SHP77 treated with DMSO at 0.1 percent for 48 hours (cell line): ENCODE measurements at regions not wholly inside any gene's neighbourhood (a gene's known extent, or its start where the extent isn't known, plus 50 kb on each side); places are given as distances from the start of the nearest gene placed in this dataset.
"Not testable (repeated sequence)": the region's sequence is repeated elsewhere in the genome, so short reads cannot be mapped to it uniquely, and the experiment has no call there.

Experiments used
- DNase-seq: peaks from one replicate; lab custom pipeline; 2025; lab: John Stamatoyannopoulos, UW

DNA sequence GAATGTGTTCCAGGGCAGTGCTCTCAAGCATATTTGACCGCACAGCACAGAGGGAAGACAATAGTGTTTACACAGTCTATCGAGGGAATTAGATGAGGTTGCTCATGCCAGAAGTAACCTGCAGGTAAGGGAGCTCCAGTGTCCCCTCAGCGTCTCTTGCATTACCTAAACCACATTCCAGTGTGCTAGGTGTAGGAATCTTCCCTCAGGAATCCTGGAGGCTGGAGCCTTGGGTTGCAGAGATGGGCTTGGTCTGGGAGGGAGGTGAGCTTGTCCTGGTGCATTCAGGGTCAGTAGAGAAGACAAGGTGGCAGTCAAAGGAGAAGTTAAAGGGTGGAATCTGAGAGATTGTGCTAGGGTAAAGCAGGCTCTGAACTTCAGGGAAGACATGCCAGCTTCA is 56.3 kb downstream of the SOX14 start:
- no peak for DNase-seq

DNA sequence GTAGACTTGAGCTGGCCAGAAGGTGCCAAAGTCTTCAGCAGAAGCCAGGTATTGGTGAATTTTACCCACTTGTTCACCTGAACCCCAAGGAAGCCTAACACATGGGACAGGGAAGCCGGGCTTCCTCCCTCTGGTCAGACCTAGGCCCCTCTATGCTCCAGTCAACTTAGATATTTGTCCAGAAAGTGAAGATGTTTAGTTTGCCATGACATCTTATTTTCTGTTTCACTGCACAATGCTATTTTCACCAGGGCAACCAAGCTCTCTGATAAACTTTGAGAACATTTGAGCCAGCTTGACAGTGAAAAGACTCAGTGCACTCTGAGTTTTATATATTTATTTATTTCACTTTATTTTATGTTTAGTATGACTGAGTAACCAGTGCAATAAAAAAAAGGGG is 71.0 kb downstream of the SOX14 start:
- no peak for DNase-seq

DNA sequence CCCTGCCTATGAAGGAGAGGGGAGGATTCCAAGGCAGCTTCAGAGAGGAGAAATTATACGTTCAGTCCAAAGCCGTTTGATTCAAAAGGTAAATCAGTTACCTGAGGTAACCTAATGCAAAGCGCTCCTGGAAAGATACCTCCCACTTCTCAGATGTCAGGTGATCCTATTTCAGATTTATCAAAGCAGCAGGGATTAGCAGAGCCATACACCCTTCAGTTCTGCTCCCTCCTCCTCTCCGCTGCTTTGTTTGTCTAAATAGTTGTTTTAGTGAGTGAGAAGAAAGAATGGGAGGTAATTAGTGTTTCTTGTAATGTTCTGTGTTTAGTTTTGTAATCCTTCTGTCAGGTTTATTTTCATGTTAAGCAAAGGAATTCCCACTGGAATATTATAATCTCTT is 81.1 kb downstream of the SOX14 start:
- no peak for DNase-seq

DNA sequence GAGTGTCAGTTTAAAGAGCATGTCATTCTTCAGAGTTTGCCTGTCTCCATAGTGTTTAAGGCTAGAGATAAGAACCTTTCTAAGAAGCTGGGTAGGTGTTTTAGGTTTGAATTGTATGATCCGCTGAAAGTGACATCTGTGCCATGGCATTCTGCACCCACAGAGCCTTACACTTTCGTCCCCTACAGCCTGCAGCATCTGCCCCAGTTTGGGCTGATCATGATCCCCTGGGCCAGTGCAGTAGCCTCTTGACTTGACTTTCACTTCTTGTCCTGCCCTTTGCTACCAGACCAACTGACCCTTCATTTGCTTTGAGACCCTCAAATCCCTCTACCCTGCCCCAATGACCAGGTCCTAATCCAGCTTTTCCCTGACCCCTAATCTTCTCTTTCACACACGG is 81.6 kb downstream of the SOX14 start:
- no peak for DNase-seq

DNA sequence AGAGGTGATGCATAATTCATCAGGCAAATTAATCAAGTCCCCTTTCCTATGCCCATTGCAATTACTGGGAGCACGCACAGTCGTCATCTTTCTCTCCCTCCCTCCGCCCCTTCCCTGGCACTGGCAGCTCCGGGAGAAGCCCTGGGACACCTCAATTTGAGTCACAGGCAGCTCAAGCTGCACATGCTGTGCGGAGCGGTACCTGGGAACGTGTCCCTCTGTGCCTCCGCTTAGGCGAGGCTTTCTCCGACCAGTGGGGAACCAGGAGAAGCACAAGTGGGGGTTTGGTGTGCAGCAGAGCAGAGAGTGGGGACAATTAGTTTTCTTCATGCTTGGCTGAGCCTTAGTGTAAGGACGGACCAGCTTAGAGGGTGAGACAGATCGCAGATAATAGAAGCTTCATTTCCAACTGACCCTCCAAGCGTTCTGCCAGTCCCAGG is 88.3 kb downstream of the SOX14 start:
- no peak for DNase-seq

DNA sequence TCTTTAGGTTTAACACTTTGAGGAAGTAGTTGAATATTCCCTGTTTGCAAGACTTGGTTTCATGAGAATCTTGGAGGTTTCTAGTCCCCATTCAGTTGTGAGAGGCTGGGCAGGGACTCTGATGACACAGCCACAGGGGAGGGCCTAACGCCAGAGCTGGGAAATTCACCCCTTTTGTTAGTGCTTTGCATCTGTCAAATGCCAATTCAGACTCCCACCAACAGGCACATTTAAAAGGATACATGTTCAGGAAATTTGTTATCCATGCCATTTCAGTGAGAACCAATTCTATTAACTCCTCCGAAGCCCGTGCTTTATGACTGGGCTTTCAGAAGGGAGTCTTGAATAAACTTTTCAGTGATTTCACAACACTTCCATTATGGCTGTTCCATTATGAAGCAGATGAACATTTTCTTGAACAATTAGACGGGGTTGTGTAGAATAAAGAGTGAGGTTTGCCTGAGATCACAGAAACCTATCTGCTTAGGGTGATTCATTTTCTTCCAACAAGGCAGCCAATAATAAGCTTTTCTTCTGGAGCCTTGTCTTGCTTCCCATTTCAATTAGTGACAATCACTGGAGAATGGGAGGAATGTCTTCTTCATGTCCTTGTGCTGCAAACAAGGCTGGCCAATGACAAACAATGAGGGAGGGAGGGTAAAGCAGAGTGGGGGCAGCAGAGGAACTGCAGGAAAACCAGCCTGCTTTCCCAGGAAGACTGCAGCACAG is 90.6 kb downstream of the SOX14 start:
- no peak for DNase-seq

DNA sequence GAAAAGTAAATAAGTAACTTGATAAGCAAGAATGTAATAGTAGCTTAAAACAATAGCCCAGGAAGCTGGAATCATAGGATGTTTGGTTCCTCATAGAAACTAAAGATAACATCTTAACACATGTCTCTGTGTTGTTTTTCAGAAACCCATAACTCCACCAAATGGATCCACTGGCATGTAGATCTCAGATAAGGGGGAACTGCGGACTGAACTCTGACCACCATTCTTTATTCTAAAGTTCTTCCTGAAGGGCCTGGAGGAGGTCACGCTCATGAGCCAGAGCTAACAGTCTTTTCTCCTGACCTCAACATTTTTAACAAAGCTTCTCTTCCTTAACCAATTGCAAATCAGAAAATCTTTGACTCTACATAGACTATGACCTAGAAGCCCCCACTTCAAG is 101.9 kb downstream of the SOX14 start:
- no peak for DNase-seq

DNA sequence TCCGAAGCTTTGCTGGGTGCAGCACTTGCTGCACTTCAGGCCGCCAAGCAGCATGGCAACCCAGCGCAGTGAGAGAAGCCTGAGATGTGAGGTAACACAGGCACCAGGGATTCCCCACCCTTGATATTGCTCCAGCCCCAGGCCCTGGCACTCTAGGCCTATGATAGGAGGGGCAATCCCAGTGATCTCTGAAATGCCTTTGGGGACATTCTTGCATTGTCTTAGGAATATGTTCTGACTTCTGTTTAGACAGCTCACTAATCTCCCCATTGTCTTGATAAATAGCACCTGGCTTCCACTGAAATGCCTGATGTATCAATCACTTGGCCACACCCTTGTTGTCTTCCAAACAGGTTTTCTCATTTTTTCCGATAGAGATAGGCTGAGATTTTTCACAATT is 102.8 kb downstream of the SOX14 start:
- DNase-seq = no peak

DNA sequence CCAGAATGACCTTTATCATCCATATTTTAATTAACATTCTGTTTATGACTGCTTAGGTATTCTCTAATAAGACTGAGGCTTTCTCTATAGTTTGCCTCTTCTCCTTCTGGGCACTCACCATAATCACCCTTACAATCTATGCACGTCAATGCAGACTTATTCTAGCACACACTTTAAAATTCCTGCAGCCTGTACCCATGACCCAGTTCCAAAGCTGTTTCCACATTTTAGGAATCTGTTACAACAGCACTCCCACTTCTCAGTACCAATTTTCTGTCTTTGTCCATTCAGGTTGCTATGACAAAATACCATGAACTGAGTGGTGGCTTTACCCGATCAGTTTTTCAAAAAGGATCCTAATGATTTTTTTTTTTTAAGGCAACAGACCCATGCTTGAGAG is 103.5 kb downstream of the SOX14 start:
- no peak for DNase-seq

DNA sequence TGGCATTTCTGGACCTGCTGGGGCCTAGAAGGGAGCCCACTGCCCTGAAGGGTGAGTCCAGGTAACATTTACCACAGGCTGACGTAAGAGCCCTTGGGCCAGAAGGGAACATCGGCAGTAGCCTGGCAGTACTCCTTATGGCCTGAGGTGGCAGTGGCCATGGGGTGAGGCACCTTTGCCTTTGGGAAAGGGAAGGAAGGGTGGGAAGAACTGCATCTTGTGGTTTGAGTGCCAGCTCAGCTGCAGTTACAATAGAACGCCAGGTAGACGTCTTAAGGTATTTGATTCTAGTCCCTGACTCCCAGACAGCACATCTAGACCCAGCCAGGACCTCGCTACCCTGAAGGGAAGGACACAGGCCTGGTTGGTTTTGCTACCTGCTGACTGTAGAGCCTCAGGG is 104.9 kb downstream of the SOX14 start:
- DNase-seq = no peak

DNA sequence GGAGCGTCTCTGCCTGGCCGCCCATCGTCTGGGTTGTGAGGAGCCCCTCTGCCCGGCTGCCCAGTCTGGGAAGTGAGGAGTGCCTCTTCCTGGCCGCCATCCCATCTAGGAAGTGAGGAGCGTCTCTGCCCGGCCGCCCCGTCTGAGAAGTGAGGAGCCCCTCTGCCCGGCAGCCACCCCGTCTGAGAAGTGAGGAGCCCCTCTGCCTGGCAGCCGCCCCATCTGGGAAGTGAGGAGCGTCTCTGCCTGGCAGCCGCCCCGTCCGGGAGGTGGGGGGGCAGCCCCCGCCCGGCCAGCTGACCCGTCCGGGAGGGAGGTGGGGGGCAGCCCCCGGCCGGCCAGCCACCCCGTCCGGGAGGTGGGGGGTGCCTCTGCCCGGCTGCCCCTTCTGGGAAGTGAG is 108.5 kb downstream of the SOX14 start:
- not testable (repeated sequence) for DNase-seq

DNA sequence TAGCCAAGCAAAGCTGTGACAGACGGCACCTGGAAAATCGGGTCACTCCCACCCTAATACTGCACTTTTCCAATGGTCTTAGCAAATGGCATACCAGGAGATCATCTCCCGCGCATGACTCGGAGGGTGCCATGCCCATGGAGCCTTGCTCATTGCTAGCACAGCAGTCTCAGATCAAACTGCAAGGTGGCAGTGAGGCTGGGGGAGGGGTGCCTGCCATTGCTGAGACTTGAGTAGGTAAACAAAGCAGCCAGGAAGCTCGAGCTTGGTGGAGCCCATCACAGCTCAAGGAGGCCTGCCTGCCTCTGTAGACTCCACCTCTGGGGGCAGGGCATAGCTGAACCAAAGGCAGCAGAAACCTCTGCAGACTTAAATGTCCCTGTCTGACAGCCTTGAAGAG is 113.1 kb upstream of the CLDN18 start:
- DNase-seq = not testable (repeated sequence)

DNA sequence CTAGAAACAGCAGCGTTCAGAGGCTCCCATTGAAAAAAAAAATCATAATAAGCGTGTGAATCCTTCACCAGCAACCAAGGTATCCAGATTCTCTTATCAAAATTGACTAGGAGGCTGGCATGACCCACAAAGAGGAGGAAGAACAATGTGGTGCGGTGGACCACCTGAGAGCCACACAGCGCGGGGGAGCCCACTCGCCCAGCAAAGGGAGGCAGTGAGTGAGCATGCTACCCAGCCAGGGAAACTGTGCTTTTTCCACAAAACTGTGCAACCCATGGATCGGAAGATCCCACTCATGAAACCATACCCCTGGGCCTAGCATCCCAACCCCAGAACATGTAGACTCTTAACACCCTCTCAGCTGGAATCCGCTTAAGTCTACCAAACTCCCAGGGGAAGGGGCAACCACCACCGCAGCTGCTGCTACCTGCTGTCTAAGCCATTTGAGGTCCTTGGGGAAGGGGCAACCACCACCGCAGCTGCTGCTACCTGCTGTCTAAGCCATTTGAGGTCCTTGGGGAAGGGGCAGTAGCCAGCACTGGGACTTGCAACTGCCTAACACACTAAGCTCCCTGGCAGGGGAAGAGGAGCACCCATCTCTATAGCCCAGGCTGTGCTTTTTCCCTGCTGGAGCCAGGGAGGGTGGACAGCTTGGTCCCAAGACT is 102.8 kb upstream of the CLDN18 start:
- no peak for DNase-seq

DNA sequence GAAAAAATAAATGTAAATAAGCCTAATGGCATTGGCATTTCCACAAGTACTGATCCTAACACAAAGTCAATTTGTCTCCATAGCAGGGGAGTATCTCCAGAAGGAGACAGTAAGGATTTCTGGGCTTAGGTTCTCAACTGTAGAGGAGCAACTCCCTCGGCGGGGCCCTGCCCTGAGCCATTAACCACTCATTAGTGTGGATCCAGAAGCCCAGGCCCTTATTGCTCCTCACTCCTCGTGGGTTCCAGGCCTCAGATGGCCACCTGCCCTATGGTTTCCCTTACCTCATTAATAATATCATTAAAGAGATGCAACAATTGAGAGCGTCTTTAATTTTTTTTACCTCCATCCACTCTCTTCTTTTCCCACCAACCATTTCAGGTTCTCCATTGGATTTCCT is 85.3 kb upstream of the CLDN18 start:
- DNase-seq = no peak

DNA sequence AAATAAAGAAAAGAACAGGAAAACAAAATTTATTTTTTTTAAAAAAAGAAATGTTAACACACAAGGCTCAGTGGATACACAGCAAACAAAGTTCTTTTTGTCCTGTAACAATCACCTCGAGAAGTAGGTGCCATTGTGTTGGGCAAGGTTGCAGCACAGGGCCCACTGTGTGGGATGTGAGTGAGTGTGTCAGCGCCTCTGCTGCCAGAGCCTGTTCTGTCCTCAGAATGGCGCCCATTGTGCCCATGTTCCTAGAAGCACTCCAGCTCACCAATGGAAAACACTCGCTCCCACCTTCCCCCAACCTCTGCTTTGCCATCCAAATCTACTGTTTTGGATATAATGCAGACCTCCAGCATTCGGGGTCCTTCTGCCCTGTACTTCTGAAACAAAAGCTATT is 84.9 kb upstream of the CLDN18 start:
- DNase-seq = no peak

DNA sequence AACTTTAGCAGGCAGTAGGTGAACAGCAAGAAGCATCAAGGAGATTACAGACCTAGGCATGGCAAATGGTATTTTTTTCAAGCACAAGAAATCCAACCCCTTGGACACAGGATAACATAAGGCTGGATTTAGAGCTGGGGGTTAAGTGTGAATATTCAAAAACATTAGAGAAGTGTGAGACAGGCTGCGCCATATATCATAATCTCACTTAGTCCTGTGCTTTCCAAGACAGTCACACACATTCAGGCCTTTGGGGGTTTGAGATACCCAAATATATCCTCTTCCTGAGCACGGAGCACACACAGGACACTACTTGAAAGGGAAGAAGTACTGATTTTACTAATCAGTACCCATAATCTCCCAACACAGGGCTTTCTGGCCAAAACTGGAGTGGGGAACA is 83.0 kb upstream of the CLDN18 start:
- no peak for DNase-seq

DNA sequence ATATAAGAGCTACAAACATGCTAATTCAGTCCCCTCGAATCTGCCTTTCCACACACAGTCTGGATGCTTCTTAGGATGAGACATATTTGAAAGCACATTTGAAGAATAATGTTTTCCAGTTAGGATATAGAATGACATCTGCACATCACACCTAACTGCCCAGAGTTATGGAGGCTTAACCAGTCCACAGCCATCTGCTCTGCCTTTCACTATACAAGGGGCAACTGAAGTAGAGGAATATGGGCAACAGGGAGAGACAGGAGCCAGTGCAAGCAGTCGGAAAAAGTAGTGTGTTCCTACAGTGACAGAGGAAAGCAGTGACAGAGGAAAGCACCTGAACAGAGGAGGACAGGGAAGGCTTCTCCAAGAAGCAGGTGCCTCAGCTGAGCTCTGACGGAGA is 79.0 kb upstream of the CLDN18 start:
- no peak for DNase-seq

DNA sequence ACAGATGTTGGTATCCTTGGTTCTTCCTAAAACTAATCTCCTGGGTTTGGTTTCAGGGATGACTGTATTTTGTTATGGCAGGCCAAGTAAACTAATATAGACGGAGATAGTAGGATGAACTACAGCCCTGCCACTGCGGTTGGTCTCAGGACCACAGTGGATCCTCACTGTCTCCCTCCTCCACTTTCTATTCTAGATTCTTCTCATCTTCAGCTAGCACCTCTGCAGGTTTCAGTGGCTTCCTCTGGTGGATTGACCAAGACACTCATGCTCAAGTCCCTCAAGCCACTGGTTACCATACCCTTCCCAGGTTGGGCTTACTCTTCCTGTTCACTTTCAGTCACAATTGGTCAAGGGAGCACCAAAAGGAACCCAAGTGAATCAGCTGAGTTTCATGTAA is 71.1 kb upstream of the CLDN18 start:
- DNase-seq = no peak

DNA sequence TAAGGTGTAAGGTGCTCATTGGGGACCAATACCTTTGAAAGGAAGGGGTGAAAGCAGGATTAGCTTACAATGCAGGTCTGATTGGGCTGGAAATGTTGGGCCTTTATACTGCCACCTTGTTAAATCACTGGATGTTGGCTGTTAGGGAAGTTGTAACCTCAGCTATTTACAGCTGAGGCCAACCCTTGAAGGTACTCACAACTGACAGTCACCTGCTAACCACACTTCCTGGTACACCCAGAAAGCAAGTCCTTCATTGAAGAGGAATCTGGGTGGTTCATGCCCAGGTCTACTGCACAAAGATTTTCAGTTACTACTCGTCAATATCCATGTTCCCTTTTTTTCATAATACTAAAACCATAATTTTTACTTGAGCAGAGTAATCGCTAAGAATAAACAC is 65.4 kb upstream of the CLDN18 start:
- DNase-seq = no peak

DNA sequence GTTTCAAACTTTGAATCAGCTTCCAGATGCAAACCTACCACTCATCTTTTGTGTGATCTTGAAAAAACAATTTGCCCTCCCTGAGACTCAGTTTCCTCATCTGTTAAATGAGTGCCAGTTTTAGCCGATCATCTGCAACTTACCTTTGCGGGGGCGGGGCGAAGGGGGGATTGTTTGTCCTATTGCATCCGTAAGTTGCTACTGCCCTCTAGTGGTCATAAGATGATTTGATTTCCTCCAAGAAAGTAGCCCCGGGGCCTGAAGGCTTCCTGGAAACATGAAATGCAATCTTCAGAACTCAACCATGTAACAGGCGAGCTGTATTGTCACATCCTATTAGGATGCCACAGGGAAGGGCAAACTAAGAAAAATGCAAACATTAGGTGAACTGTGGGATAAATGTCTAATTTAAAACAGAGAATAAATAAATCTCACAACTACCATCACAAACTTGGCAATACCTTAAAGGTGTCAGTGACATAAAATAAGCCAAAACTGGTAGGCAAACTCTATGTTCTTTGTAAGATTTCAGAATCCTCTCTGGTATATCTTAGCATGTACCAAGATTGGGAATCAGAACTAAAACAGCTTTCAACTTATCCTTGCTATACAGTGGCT is 63.5 kb upstream of the CLDN18 start:
- peak; percentile 33 for DNase-seq

DNA sequence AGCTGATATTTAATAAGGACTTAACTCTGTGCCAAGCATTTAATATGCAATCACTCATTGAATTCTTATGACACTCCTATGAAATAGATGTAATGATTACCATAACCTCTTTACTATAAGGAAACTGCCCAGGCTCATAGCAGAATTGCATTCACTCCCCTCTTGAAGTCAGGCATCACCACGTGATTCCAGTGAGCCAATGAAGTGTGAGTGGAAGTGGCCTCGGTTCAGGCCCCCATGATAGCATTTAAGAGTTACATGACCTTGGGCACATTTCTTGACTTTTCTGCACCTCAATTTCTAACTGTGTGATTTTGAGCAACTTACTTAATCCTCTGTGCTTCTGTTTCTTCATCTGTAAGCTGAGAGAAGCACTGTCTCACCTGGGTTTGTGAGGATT is 62.8 kb upstream of the CLDN18 start:
- no peak for DNase-seq

DNA sequence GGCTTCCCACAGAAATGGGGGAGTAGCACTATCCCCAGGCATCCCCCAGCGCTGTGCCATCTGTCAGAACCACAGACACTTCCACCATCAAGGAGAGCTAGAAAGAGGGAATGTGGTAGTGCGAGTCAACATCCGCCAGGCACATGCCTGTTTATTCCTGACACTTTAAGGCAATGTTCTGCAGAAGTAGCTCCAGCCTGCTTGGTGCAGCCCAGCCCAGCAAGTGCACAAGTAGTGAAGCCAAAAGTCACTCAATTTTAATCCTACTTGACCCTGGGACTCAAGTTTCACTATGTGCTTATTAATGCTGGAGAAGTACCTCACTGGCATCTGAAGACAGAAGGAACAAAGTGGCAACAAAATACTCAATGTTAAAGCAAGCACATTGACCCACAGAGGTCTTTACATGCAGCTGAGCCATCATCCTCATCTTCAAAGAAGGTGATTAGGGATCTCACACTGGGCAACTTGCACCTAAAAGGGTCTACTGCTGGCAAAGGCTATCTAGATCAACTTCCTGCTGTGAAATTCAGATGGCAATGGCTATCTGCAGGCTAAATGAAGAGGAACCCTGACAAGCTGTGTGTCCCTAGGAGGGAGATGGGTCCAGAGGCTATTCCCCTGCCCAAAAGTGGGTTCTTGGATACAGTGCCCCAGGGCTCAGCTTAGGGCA is 61.4 kb upstream of the CLDN18 start:
- DNase-seq = no peak

DNA sequence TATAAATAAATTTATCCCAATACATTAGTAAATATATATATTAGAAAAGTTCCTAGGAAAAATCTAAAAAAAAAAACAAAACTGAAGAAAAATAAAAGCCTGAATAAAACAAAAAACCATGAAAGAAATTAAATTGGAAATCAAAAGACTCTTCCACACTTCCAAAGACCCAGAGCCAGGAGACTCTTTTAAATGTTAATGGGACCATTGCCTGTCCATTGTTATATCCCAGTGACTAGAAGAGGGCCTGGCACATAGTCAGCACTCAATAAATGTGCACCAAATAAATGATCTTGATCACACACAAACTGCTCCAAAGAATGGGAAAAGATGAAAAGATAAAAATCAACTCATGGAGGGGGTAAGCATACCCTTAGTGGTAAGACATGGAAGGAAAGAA is 51.3 kb upstream of the CLDN18 start:
- DNase-seq = no peak
